HG02970 (cell line): ENCODE measurements at regions not wholly inside any gene's neighbourhood (a gene's known extent, or its start where the extent isn't known, plus 50 kb on each side); places are given as distances from the start of the nearest gene placed in this dataset.
A peak's percentile ranks its signal among the peaks of the same experiment; 100 is the strongest.

Source experiments
- ATAC-seq: cut with Tn5 transposase; IDR thresholded peaks from one replicate; pipeline ENCODE4 v1.9.1; 2021; ENCODE audit warnings: mild to moderate bottlenecking, moderate library complexity, moderate number of reproducible peaks; ENCODE audit not compliant: unreplicated experiment, low FRiP score

- no peak for ATAC-seq
These were observed 269.7 kb downstream of the THBS2 start for GRCh38 chr6:168983925-168984324.

- ATAC-seq, result no peak
These were observed 272.5 kb downstream of the THBS2 start for GRCh38 chr6:168981187-168981586.

- ATAC-seq, result no peak
These were observed 274.4 kb downstream of the THBS2 start for GRCh38 chr6:168979254-168979653.

GRCh38 chr6:168972128-168972527 lies 281.5 kb downstream of the THBS2 start:
- ATAC-seq, result no peak

- ATAC-seq, result no peak
These were observed 282.1 kb downstream of the THBS2 start for GRCh38 chr6:168971549-168971948.

- ATAC-seq, result no peak
These were observed 284.8 kb downstream of the THBS2 start for GRCh38 chr6:168968801-168969200.

- no peak for ATAC-seq
These were observed 285.4 kb downstream of the THBS2 start for GRCh38 chr6:168968228-168968627.

GRCh38 chr6:168967281-168967925 lies 286.2 kb downstream of the THBS2 start:
- ATAC-seq, result no peak

GRCh38 chr6:168964138-168964835 lies 289.4 kb downstream of the THBS2 start:
- no peak for ATAC-seq

- no peak for ATAC-seq
These were observed 290.8 kb downstream of the THBS2 start for GRCh38 chr6:168962886-168963285.

GRCh38 chr6:168961264-168961656 lies 292.4 kb downstream of the THBS2 start:
- no peak for ATAC-seq

- no peak for ATAC-seq
These were observed 292.9 kb downstream of the THBS2 start for GRCh38 chr6:168960551-168961263.

- ATAC-seq, result no peak
These were observed 293.9 kb downstream of the THBS2 start for GRCh38 chr6:168959696-168960095.

- ATAC-seq, result peak; percentile 64
These were observed 296.5 kb downstream of the THBS2 start for GRCh38 chr6:168956884-168957730.

- ATAC-seq, result no peak
These were observed 297.4 kb downstream of the THBS2 start for GRCh38 chr6:168956141-168956838.

GRCh38 chr6:168953461-168953860 lies 300.2 kb downstream of the THBS2 start:
- ATAC-seq, result no peak

GRCh38 chr6:168951217-168951616 lies 302.4 kb downstream of the THBS2 start:
- ATAC-seq, result no peak

GRCh38 chr6:168950858-168951214 lies 302.8 kb downstream of the THBS2 start:
- no peak for ATAC-seq

GRCh38 chr6:168949981-168950857 lies 303.4 kb downstream of the THBS2 start:
- no peak for ATAC-seq
